Activated naive CD4-positive, alpha-beta T cell treated with anti-CD3 and anti-CD28 coated beads, Interleukin-2, amount 50 U/mL, for 24 hours (primary cell): ENCODE measurements at regions not wholly inside any gene's neighbourhood (a gene's known extent, or its start where the extent isn't known, plus 50 kb on each side); places are given as distances from the start of the nearest gene placed in this dataset.

Source experiments
- H3K27ac Mint-ChIP-seq: one replicate; pipeline ENCODE4 v1.8.0; 2021; ENCODE audit warnings: mild to moderate bottlenecking, mixed read lengths
- H3K27me3 Mint-ChIP-seq: one replicate; pipeline ENCODE4 v1.8.0; 2021; ENCODE audit warnings: mixed read lengths
- H3K36me3 Mint-ChIP-seq: one replicate; pipeline ENCODE4 v1.8.0; 2021; ENCODE audit warnings: mixed read lengths
- H3K4me1 Mint-ChIP-seq: one replicate; pipeline ENCODE4 v1.8.0; 2021; ENCODE audit warnings: mixed read lengths
- H3K4me3 Mint-ChIP-seq: one replicate; pipeline ENCODE4 v1.8.0; 2021; ENCODE audit warnings: mild to moderate bottlenecking, mixed read lengths
- H3K9me3 Mint-ChIP-seq: one replicate; pipeline ENCODE4 v1.8.0; 2021; ENCODE audit warnings: mixed read lengths

DNA sequence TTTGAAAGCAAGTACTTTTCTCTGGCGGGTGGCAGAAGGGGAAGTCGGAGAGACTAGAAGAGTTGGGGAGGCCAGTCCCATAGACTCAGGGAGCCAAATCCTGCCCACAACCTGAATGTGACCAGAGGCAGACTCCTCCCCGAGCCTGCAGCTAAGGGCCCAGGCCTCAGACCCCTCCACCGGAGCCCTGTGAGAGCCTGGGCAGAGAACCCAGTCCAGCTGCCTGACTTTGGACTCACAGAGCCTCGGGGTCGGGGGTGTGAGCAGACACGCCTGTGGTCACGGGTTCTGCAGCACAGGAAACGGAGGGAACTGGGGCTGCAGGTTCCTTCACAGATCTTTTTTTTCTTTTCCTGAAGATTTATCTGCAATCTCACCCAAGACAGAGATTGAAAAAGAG is 312.3 kb downstream of the CTTN start:
- Mint-ChIP-seq H3K27me3 (peaks cover 3% of the 10 kb centered on the region), H3K9me3 (no peaks in the 10 kb centered on the region), H3K36me3 (no peaks in the 10 kb centered on the region), H3K4me1 (no peaks in the 10 kb centered on the region), H3K27ac (no peak overlapping the region), H3K4me3 (no peak overlapping the region)

- Mint-ChIP-seq H3K27ac (no peak overlapping the region), H3K27me3 (peaks cover 3% of the 10 kb centered on the region), H3K4me1 (no peaks in the 10 kb centered on the region), H3K9me3 (no peaks in the 10 kb centered on the region), H3K4me3 (no peak overlapping the region), H3K36me3 (no peaks in the 10 kb centered on the region)
These were observed 313.0 kb downstream of the CTTN start for GRCh38 chr11:70711095-70711910.

DNA sequence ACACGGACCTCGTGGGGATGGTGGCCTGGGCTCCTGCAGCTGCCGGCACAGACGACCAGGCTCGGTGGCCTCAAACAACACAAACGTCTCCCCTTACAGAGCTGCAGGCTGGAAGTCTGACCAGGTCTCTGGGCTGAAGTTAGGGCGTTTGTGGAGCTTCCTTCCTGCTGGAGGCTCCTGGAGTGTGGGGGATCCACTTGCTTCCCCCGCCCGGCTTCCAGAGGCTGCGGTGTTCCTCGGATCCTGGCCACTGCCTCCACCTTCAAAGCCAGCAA is 313.5 kb downstream of the CTTN start:
- peaks cover 3% of the 10 kb centered on the region for H3K27me3 Mint-ChIP-seq
- H3K27ac Mint-ChIP-seq: no peak overlapping the region
- no peaks in the 10 kb centered on the region for H3K36me3 Mint-ChIP-seq
- H3K4me3 Mint-ChIP-seq: no peak overlapping the region
- no peaks in the 10 kb centered on the region for H3K9me3 Mint-ChIP-seq
- H3K4me1 Mint-ChIP-seq: no peaks in the 10 kb centered on the region

DNA sequence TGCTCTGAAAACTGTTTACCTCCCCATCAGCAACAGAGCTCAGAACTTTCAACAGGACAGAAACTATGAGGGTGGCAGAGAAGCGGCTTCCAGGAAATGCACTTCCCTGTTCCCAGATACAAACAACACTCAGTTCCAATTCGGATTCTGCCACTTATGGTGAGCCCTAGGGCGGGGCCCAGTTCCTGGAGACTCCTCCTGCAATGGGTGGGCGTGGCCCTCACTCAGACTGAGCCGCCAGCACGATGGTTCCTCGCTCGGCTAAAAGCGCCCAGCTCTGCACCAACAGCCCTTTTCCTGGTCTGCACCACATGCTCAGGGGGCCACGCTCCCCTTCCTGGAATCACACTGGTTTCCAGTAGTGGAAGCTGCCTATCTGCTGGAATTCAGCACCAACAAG is 314.1 kb downstream of the CTTN start:
- no peak overlapping the region for H3K27ac Mint-ChIP-seq
- H3K4me1 Mint-ChIP-seq: no peaks in the 10 kb centered on the region

DNA sequence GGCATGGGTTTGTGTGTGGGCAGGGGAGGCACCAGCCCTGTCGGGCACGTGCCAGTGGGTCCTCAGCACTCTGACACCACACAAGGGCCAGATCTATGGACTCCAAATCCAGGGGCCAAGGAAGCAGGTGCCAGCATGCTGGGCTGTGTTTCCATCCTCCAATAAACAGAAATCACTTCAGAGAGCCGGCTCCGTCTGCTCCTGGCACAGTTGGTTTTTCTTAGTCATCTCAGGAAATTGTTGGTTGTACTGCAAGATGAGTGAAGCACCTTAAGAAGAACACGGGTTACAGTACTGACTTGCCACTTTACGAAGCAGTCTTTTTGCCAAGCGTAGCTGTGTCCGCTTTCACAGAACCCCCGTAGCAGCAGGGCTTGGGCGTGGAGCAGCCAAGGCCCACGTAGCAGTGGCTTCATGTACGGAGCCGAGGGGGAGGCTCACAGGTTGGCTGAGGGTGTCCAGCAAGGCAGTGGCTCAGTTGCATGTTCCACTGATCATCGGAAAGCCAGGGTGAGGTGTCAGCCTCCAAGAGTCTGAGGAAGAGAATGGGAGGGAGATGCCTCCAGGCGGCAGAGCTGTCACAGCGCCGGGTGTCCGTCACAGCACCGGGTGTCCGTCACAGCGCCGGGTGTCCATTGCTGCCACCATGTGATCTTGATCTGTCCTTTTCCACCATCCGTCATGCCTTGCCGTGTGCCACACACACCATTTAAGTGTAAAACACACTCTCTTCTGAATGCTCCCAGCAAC is 314.9 kb downstream of the CTTN start:
- Mint-ChIP-seq H3K27ac (no peak overlapping the region), H3K4me3 (no peak overlapping the region), H3K9me3 (no peaks in the 10 kb centered on the region), H3K4me1 (no peaks in the 10 kb centered on the region), H3K27me3 (peaks cover 6% of the 10 kb centered on the region), H3K36me3 (no peaks in the 10 kb centered on the region)

More for the DNA sequence above, 314.1 kb downstream of the CTTN start:
- Mint-ChIP-seq H3K9me3 (no peaks in the 10 kb centered on the region), H3K4me3 (no peak overlapping the region), H3K27me3 (peaks cover 6% of the 10 kb centered on the region), H3K36me3 (no peaks in the 10 kb centered on the region)

GRCh38 chr11:70713988-70714665 is 315.8 kb downstream of the CTTN start:
- H3K27ac Mint-ChIP-seq: no peak overlapping the region
- H3K4me1 Mint-ChIP-seq: no peaks in the 10 kb centered on the region
- no peak overlapping the region for H3K4me3 Mint-ChIP-seq
- no peaks in the 10 kb centered on the region for H3K36me3 Mint-ChIP-seq
- H3K9me3 Mint-ChIP-seq: no peaks in the 10 kb centered on the region
- peaks cover 6% of the 10 kb centered on the region for H3K27me3 Mint-ChIP-seq

DNA sequence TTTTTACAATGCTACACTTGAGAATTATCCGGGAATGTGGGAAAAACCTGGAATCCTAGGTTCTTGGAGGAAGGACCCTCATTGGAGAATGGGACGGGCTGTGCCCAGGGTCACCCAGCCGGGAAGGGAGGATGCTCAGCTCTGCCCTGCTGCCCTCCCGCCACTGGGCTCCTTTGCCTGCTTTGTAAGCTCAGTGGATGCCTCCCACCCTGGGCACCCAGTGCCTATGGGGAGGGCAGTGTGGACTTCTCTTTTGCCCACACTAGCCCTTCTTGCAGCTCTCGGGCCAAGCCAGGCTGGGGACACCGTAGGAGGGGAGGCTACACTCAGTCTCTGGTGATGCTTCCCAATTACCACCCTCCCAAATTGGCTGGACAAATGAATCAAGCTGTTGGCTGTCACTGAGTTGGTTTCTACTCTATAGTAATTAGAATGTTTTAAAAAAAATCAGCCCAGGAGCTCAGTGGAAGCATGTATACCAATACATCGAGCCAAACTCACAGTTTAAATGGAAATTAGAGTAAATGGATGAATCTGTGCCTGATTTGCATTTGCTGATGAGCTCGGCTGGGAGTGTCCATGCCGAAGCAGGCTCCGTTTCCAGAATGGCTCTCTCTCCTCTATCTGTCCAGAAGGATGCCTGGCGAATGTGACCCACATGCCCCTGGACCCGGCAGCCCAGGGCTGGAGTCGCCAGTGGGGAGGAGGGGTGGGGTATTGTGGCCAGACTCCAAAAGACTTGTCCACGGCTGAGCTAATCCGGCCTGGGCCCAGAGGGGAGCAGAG is 317.0 kb downstream of the CTTN start:
- no peaks in the 10 kb centered on the region for H3K9me3 Mint-ChIP-seq
- H3K27ac Mint-ChIP-seq: no peak overlapping the region

GRCh38 chr11:70716216-70716615 is 317.9 kb downstream of the CTTN start:
- peaks cover 5% of the 10 kb centered on the region for H3K27me3 Mint-ChIP-seq
- no peak overlapping the region for H3K4me3 Mint-ChIP-seq
- H3K9me3 Mint-ChIP-seq: no peaks in the 10 kb centered on the region
- H3K27ac Mint-ChIP-seq: no peak overlapping the region
- H3K36me3 Mint-ChIP-seq: no peaks in the 10 kb centered on the region
- H3K4me1 Mint-ChIP-seq: no peaks in the 10 kb centered on the region

More for the DNA sequence above, 317.0 kb downstream of the CTTN start:
- Mint-ChIP-seq H3K36me3 (no peaks in the 10 kb centered on the region), H3K4me3 (no peak overlapping the region), H3K4me1 (no peaks in the 10 kb centered on the region), H3K27me3 (peaks cover 5% of the 10 kb centered on the region)

- Mint-ChIP-seq H3K4me1 (no peaks in the 10 kb centered on the region), H3K9me3 (no peaks in the 10 kb centered on the region), H3K27ac (no peak overlapping the region), H3K27me3 (peaks cover 5% of the 10 kb centered on the region), H3K36me3 (no peaks in the 10 kb centered on the region), H3K4me3 (no peak overlapping the region)
These were observed 318.9 kb downstream of the CTTN start for GRCh38 chr11:70716986-70717775.

DNA sequence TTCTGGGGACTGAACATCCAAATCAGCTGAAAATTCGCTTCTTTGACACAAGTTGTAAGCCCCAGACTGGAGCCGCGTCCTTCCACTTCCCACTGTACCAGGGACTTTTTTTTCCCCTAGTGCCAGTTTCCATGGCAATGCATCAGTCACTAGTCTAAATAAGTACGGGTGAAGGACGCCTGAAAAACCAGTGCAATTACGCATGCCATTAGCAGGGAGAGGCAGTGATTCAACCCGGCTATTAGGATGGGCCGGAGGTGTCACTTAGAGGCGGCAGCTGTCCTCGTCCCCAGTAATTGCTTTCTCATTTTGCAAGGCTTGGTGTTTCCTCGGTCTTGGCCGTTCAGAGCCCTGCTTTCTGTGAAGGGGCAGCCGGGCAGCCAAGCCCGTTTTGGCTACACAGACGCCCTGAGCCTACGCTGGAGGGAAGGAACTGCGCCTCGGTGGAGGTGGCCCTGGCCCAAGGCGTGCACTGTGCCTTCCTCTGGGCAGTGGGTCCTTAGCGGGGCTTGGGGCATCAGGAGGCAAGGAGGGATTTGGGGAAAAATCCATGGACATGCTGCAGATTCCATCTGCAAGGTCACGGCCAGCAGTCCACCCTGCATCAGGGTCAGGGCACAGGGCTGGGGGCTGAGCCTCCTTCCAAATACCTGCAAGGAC is 319.7 kb downstream of the CTTN start:
- H3K36me3 Mint-ChIP-seq: no peaks in the 10 kb centered on the region
- H3K27ac Mint-ChIP-seq: no peak overlapping the region
- no peaks in the 10 kb centered on the region for H3K4me1 Mint-ChIP-seq
- H3K27me3 Mint-ChIP-seq: peaks cover 5% of the 10 kb centered on the region
- H3K4me3 Mint-ChIP-seq: no peak overlapping the region
- H3K9me3 Mint-ChIP-seq: no peaks in the 10 kb centered on the region

DNA sequence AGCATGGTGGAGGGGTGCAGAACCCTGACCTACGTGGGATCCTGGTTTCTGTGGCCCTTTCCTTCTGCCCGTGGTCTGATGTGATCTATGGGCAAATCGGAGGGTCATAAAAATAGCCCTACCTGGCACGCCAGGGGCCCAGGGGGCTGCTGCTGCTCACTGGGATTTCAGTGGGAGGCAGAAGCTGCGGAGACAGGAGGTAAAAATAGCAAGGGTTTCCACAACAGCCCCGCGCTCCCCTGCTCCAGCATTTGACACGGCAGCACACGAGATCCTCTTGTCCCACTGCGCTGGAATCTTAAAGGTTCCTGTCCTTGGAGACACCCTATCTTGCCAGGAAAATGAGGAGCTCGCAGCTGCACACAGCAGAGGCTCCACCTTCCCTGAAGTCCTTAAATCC is 321.2 kb downstream of the CTTN start:
- Mint-ChIP-seq H3K4me3 (no peak overlapping the region), H3K27me3 (peaks cover 3% of the 10 kb centered on the region), H3K9me3 (no peaks in the 10 kb centered on the region), H3K36me3 (no peaks in the 10 kb centered on the region), H3K27ac (no peak overlapping the region), H3K4me1 (no peaks in the 10 kb centered on the region)

GRCh38 chr11:70720281-70720680 is 322.0 kb downstream of the CTTN start:
- H3K4me3 Mint-ChIP-seq: no peak overlapping the region
- no peak overlapping the region for H3K27ac Mint-ChIP-seq
- no peaks in the 10 kb centered on the region for H3K4me1 Mint-ChIP-seq
- no peaks in the 10 kb centered on the region for H3K36me3 Mint-ChIP-seq
- H3K9me3 Mint-ChIP-seq: no peaks in the 10 kb centered on the region
- H3K27me3 Mint-ChIP-seq: peaks cover 3% of the 10 kb centered on the region

DNA sequence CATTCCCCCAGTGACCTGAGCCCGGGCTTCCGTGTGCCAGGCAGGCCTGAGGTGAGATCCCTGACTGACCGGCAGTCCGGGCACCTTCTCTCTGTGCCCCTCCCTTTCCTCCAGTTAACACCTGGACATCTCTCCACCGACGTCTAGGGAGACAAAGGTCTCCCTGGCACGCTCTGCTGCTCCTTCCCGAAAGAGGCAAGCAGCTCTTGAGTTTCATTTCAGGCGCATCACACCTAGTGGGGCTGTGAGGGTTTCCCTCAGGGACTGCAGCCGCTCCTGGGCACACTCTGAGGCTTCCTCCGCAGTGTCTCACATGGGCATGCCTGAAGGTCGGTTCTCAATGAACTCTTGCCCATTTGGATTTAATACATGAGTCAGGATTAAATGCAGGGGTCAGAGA is 322.7 kb downstream of the CTTN start:
- Mint-ChIP-seq H3K27me3 (peaks cover 3% of the 10 kb centered on the region), H3K27ac (no peak overlapping the region)

DNA sequence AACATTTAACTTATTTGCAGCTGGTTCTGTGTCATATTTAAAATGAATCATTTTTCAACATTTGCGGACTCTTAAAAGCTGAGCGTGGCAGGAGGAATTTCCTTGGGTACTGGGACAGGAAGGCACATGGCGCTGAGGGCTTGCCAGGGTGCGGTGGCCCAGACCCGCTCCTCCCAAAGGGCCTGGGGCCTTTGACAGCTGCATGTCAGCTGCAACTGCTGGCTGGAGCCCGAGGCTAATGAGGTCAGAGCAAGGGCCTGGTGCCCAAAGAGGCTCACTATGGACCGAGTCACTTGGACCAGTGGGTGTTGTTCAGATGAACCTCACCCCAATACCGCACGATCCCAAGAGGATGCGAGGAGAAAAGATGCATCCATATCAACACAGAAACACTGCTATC is 326.9 kb downstream of the CTTN start:
- Mint-ChIP-seq H3K4me1 (no peaks in the 10 kb centered on the region), H3K36me3 (no peaks in the 10 kb centered on the region), H3K27ac (no peak overlapping the region), H3K27me3 (no peaks in the 10 kb centered on the region), H3K9me3 (no peaks in the 10 kb centered on the region), H3K4me3 (no peak overlapping the region)

More for the DNA sequence above, 322.7 kb downstream of the CTTN start:
- no peaks in the 10 kb centered on the region for H3K36me3 Mint-ChIP-seq
- no peaks in the 10 kb centered on the region for H3K9me3 Mint-ChIP-seq
- no peaks in the 10 kb centered on the region for H3K4me1 Mint-ChIP-seq
- no peak overlapping the region for H3K4me3 Mint-ChIP-seq
